IMR-90 (cell line): ENCODE measurements at regions not wholly inside any gene's neighbourhood (a gene's known extent, or its start where the extent isn't known, plus 50 kb on each side); places are given as distances from the start of the nearest gene placed in this dataset.

Experiments used
- ATAC-seq: fragments of 200-7000 bp; cut with Tn5 transposase; 2 replicates; pipeline ENCODE4 v1.9.1; 2020; ENCODE audit warnings: low read depth, mild to moderate bottlenecking, moderate library complexity
- BruUV-seq: library from RNA; stranded (reverse); fragments of 400-500 nt; replicated peaks from 2 replicates; lab custom pipeline; 2021; lab: Mats Ljungman, UMichigan
- CTCF ChIA-PET: fragments of 300-600 bp; formaldehyde crosslinking; extraction: SDS; loops from one replicate; lab custom pipeline; 2021; ENCODE audit warnings: antibody characterized with exemption; lab: Yijun Ruan, JAX
- POLR2A ChIA-PET: fragments of 300-600 bp; sonication (Branson Sonifier 250); formaldehyde crosslinking; loops from one replicate; lab custom pipeline; 2022; ENCODE audit warnings: antibody characterized with exemption; ENCODE audit not compliant: unreplicated experiment; lab: Charles Lee
- DNase-seq: peaks from one replicate; pipeline ENCODE4 v3.0.0; 2013
- H2AFZ ChIP-seq: replicated peaks from 2 replicates; pipeline ENCODE3; 2013; ENCODE audit warnings: low read length, mild to moderate bottlenecking; ENCODE audit not compliant: poor library complexity
- H2AK5ac ChIP-seq: 2 replicates; pipeline ENCODE4 v1.6.1; 2013; ENCODE audit warnings: low read depth, low read length, inconsistent platforms
- H2AK9ac ChIP-seq: replicated peaks from 2 replicates; pipeline ENCODE3; 2013; ENCODE audit warnings: mild to moderate bottlenecking, low read depth, low read length, moderate library complexity; ENCODE audit not compliant: poor library complexity
- H2BK120ac ChIP-seq: 2 replicates; pipeline ENCODE4 v1.6.1; 2013; ENCODE audit warnings: low read depth, low read length, inconsistent platforms
- H2BK15ac ChIP-seq: 3 replicates; pipeline ENCODE4 v1.6.1; 2013; ENCODE audit warnings: low read depth, low read length, inconsistent platforms
- H2BK20ac ChIP-seq: 2 replicates; pipeline ENCODE4 v1.6.1; 2013; ENCODE audit warnings: low read depth, mild to moderate bottlenecking, inconsistent platforms, low read length, moderate library complexity
- H2BK5ac ChIP-seq: 2 replicates; pipeline ENCODE4 v1.6.1; 2013; ENCODE audit warnings: mild to moderate bottlenecking, low read depth, low read length, inconsistent platforms; ENCODE audit not compliant: poor library complexity, severe bottlenecking
- H3K14ac ChIP-seq: replicated peaks from 2 replicates; pipeline ENCODE4 v1.6.1; 2013; ENCODE audit warnings: low read depth, low read length, inconsistent platforms
- H3K18ac ChIP-seq: 2 replicates; pipeline ENCODE4 v1.6.1; 2013; ENCODE audit warnings: low read depth, low read length, control low read depth
- H3K23ac ChIP-seq: 2 replicates; pipeline ENCODE4 v1.6.1; 2013; ENCODE audit warnings: low read depth, low read length, inconsistent platforms
- H3K27ac ChIP-seq: 2 replicates; pipeline ENCODE4 v1.5.1; 2013; ENCODE audit warnings: mild to moderate bottlenecking, control low read depth, low read length; ENCODE audit not compliant: insufficient read depth
- H3K27me3 ChIP-seq: 2 replicates; pipeline ENCODE4 v1.6.1; 2013; ENCODE audit warnings: low read length; ENCODE audit not compliant: control insufficient read depth, insufficient read depth
- H3K36me3 ChIP-seq: 2 replicates; pipeline ENCODE4 v1.6.1; 2013; ENCODE audit warnings: low read length, mixed read lengths; ENCODE audit not compliant: control insufficient read depth, insufficient read depth
- H3K4ac ChIP-seq: 2 replicates; pipeline ENCODE4 v1.6.1; 2013; ENCODE audit warnings: low read depth, low read length, inconsistent platforms
- H3K4me1 ChIP-seq: 2 replicates; pipeline ENCODE4 v1.6.1; 2013; ENCODE audit warnings: low read length, mixed read lengths; ENCODE audit not compliant: control insufficient read depth, insufficient read depth
- H3K4me2 ChIP-seq: 2 replicates; pipeline ENCODE4 v1.6.1; 2013; ENCODE audit warnings: low read depth, mild to moderate bottlenecking, control low read depth, low read length, moderate library complexity
- H3K4me3 ChIP-seq: 2 replicates; pipeline ENCODE4 v1.5.1; 2013; ENCODE audit warnings: low read depth, mild to moderate bottlenecking, control low read depth, low read length, moderate library complexity; ENCODE audit not compliant: insufficient read depth
- H3K56ac ChIP-seq: 2 replicates; pipeline ENCODE4 v1.6.1; 2013; ENCODE audit warnings: low read length, inconsistent platforms; ENCODE audit not compliant: insufficient read depth; ENCODE audit errors: extremely low read depth
- H3K79me1 ChIP-seq, 2 experiments: 2 replicates each; pipeline ENCODE4 v1.6.1; 2013; ENCODE audit warnings: low read length in 2 of 2, inconsistent platforms in 1 of 2, low read depth in 1 of 2
- H3K9ac ChIP-seq: 2 replicates; pipeline ENCODE4 v1.6.1; 2013; ENCODE audit warnings: low read depth, low read length, control low read depth
- H3K9me1 ChIP-seq: 2 replicates; pipeline ENCODE4 v1.6.1; 2013; ENCODE audit warnings: low read length, inconsistent platforms; ENCODE audit not compliant: insufficient read depth
- H3K9me3 ChIP-seq: 2 replicates; pipeline ENCODE4 v1.6.1; 2013; ENCODE audit warnings: low read length; ENCODE audit not compliant: control insufficient read depth, insufficient read depth
- H4K20me1 ChIP-seq: 2 replicates; pipeline ENCODE4 v1.6.1; 2013; ENCODE audit warnings: low read length, inconsistent platforms; ENCODE audit not compliant: insufficient read depth
- H4K5ac ChIP-seq: 2 replicates; pipeline ENCODE4 v1.6.1; 2013; ENCODE audit warnings: mild to moderate bottlenecking, low read depth, low read length, control low read depth
- H4K8ac ChIP-seq, 2 experiments: 2 replicates each; pipeline ENCODE4 v1.6.1; 2013; ENCODE audit warnings: low read depth in 2 of 2, low read length in 2 of 2, control low read depth in 1 of 2, inconsistent platforms in 1 of 2
- H4K91ac ChIP-seq: 2 replicates; pipeline ENCODE4 v1.6.1; 2013; ENCODE audit warnings: low read depth, low read length, inconsistent platforms; ENCODE audit not compliant: insufficient read depth
- CHD1 ChIP-seq: IDR thresholded peaks from 2 replicates; pipeline ENCODE4 v1.6.1; 2012; ENCODE audit warnings: low read depth, low read length, improper control_type of control experiment
- MAFK ChIP-seq: IDR thresholded peaks from 2 replicates; pipeline ENCODE4 v1.6.1; 2012; ENCODE audit warnings: low read depth, low read length, improper control_type of control experiment
- NFE2L2 ChIP-seq: fragments of 150-350 bp; IDR thresholded peaks from 2 replicates; pipeline ENCODE4 v1.6.1; 2016; ENCODE audit warnings: low read depth, mild to moderate bottlenecking, low read length
- POLR2A ChIP-seq: IDR thresholded peaks from 2 replicates; pipeline ENCODE4 v1.6.1; 2012; ENCODE audit warnings: mild to moderate bottlenecking, low read depth, low read length
- RAD21 ChIP-seq: IDR thresholded peaks from 2 replicates; pipeline ENCODE4 v1.6.1; 2012; ENCODE audit warnings: low read length, improper control_type of control experiment
- RFX5 ChIP-seq: IDR thresholded peaks from 2 replicates; pipeline ENCODE4 v1.8.0; 2012; ENCODE audit warnings: low read depth, mild to moderate bottlenecking, low read length, moderate library complexity
- SMC3 ChIP-seq: fragments of 150-350 bp; IDR thresholded peaks from 2 replicates; pipeline ENCODE4 v1.6.1; 2016; ENCODE audit warnings: low read depth, mild to moderate bottlenecking, antibody characterized with exemption, low read length, moderate library complexity
- USF2 ChIP-seq: fragments of 150-350 bp; IDR thresholded peaks from 2 replicates; pipeline ENCODE4 v1.6.1; 2017; ENCODE audit warnings: mild to moderate bottlenecking, antibody characterized with exemption, low read length, low read depth
- WGBS, 2 experiments: methylation state at CpG; one replicate each; pipeline versions ENCODE4 v1.1.5 to v1.1.7; 2013; ENCODE audit warnings: missing lambda C conversion rate in 2 of 2; ENCODE audit not compliant: insufficient read length in 1 of 2; ENCODE audit errors: extremely low coverage in 2 of 2; 5-methylcytosine and 5-hydroxymethylcytosine counted together
- dilution Hi-C: fragments of 300-500 bp; cut with HindIII; formaldehyde crosslinking; loops from one replicate; pipeline ENCODE4 v1.14.3; 2018; ENCODE audit warnings: low sequenced_read_pairs; ENCODE audit not compliant: unreplicated experiment
- in situ Hi-C: fragments of 300-500 bp; cut with MboI; formaldehyde crosslinking; loops from 3 replicates; pipeline ENCODE4 v1.14.3; 2019; ENCODE audit warnings: low sequenced_read_pairs, inconsistent platforms, mixed read lengths
- intact Hi-C: fragments of 100-400 bp; cut with micrococcal nuclease; formaldehyde crosslinking; loops from 2 replicates; pipeline ENCODE4 v1.10.0; 2022

- intact Hi-C loops = no loop called here
- no peak overlapping the region for H3K9ac ChIP-seq
- no peak overlapping the region for H3K4ac ChIP-seq
- DNase-seq (no peak), ATAC-seq (no peak)
- no peaks in the 10 kb centered on the region for H3K36me3 ChIP-seq
- H2BK20ac ChIP-seq = no peak overlapping the region
- ChIA-PET CTCF (no interaction called here), POLR2A (no interaction called here)
- H3K27me3 ChIP-seq = no peaks in the 10 kb centered on the region
- H3K4me1 ChIP-seq = peaks cover 2% of the 10 kb centered on the region; the same call in 1 of the 2 replicates
- in situ Hi-C loops = no loop called here
- no peak overlapping the region for H3K4me2 ChIP-seq
- dilution Hi-C loops = no loop called here
- no peak overlapping the region for H2BK120ac ChIP-seq
- H2AK9ac ChIP-seq = no peak overlapping the region
- no TSS peak for BruUV-seq
- H4K8ac ChIP-seq = no peak overlapping the region
- no peak overlapping the region for H3K18ac ChIP-seq
- no peaks in the 10 kb centered on the region for H4K20me1 ChIP-seq
- no peaks in the 10 kb centered on the region for H3K9me1 ChIP-seq
- no peak overlapping the region for H2AK5ac ChIP-seq
- H3K56ac ChIP-seq = no peak overlapping the region
- no CpG with 5 or more reads among the region's 1 CpG for WGBS, 2 experiments
- no peak overlapping the region for H2BK15ac ChIP-seq
- H3K27ac ChIP-seq = no peak overlapping the region
- TF ChIP-seq NFE2L2 (no peak), SMC3 (no peak), RFX5 (no peak), MAFK (no peak), USF2 (no peak), POLR2A (no peak), CHD1 (no peak), RAD21 (no peak)
- H3K79me1 ChIP-seq = no peaks in the 10 kb centered on the region
- no peak overlapping the region for H3K14ac ChIP-seq
- no peak overlapping the region for H3K4me3 ChIP-seq
- H3K9me3 ChIP-seq = no peaks in the 10 kb centered on the region
- H4K91ac ChIP-seq = no peak overlapping the region
- no peak overlapping the region for H2AFZ ChIP-seq
- no peak overlapping the region for H4K5ac ChIP-seq
- H2BK5ac ChIP-seq = no peak overlapping the region
- no peak overlapping the region for H3K23ac ChIP-seq
Observed at GRCh38 chr4:114223580-114223979, 244.1 kb upstream of the ARSJ start.
